GM10266 (cell line): ENCODE measurements at regions not wholly inside any gene's neighbourhood (a gene's known extent, or its start where the extent isn't known, plus 50 kb on each side); places are given as distances from the start of the nearest gene placed in this dataset.

Experiments used
- DNase-seq: peaks from one replicate; pipeline ENCODE4 v3.0.0; 2012; ENCODE audit errors: extremely low spot score
- CTCF ChIP-seq: IDR thresholded peaks from 2 replicates; pipeline ENCODE4 v1.5.1; 2012; ENCODE audit warnings: mild to moderate bottlenecking, low read depth; ENCODE audit not compliant: control insufficient read depth, insufficient read depth; ENCODE audit errors: missing control alignments

DNA sequence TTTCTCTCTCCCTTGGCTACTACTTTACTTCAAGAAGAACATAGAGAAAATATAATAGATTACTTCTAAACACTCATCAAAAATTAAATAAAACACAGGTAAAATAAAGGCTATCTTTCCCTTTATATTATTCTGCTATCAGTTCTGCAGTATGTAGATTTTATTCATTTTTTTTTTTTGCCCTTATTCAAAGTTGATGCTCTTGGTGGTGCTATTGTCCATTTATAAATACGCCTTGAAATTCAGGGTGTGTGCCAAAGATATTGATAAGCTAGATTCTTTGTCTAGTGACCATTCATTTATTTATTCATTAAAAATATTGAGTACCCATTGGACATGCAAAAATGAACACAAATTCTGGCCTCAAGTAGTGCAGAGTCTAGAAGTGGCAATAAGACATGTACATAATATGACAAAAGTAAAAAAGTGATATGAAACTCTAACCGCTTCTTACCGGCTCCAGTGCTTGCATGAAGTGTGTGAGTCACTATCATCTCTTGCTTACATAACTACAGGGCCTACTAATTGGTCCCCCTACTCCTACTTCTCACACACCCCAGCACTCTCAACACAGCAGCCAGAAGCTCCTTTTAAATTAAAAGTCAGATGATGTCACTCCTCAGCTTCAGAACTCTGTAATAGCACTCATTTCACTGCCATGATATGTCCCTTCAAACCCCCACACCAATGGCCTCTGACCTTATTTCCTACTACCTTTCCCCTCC, 208.3 kb upstream of the FANCL start:
- peak; percentile 54 for DNase-seq
- TF ChIP-seq CTCF, result no peak

- TF ChIP-seq CTCF, result no peak
- DNase-seq, result no peak
These were observed 207.7 kb upstream of the FANCL start for GRCh38 chr2:58448845-58449244.

DNA sequence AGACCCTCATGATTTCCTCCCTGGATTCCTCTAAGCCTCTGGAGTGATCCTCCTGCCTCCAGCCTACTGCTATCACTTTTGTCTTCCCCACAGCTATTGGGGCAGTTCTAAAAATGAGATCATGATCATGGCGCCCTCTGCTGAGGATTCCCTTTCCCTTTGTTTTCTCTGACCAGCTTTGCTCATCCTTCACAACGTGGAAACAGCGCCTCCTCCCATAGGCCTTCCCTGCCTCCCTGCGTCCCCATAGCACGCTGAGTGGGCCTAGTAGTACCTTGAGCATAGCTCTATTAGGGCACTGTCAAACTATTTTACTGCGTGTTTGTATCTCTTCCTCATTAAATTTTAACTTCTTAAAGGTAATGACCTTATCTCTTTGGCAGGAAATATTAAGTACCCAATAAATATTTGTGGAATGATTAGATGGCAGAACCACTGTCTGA, 207.0 kb upstream of the FANCL start:
- peak; percentile 58 for TF ChIP-seq CTCF
- peak; percentile 42 for DNase-seq

GRCh38 chr2:58447586-58447985, 206.5 kb upstream of the FANCL start:
- DNase-seq, result no peak
- no peak for TF ChIP-seq CTCF

- no peak for TF ChIP-seq CTCF
- DNase-seq, result no peak
These were observed 200.5 kb upstream of the FANCL start for GRCh38 chr2:58441643-58442042.

DNA sequence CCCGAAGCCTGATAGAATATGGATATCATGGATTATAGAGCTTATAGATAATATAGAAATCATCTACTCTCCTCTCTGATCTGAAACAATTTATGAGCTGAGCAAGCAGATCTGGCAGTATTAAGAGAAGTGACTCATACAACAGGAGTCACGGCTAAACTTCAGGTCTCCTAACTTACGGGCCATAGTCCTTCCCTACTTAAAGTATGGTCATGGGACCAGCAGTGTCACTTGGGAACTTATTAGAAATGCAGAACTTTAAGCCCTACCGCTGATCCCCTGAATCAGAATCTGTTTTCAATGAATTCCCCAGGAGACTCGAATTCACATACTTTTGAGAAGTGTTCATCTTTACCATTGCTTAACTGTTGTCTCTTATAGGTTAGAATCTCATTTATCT, 195.7 kb upstream of the FANCL start:
- DNase-seq, result no peak
- no peak for TF ChIP-seq CTCF

- no peak for DNase-seq
- TF ChIP-seq CTCF, result no peak
These were observed 194.1 kb upstream of the FANCL start for GRCh38 chr2:58435246-58435645.
